ENCODE measurements at regions not wholly inside any gene's neighbourhood (a gene's known extent, or its start where the extent isn't known, plus 50 kb on each side); places are given as distances from the start of the nearest gene placed in this dataset.

- TF ChIP-seq POLR2A (IDR thresholded peaks at IDR 0.05; ENCODE audit: low read depth, low read length) (no peak), NRF1 (conservative IDR thresholded peaks at IDR 0.05; ENCODE audit: low read depth, low read length) (no peak), IRF3 (IDR thresholded peaks at IDR 0.05) (no peak)
Measured at GRCh38 chr1:220441211-220441610, 86.7 kb upstream of the MARK1 start.
